ENCODE measurements at regions not wholly inside any gene's neighbourhood (a gene's known extent, or its start where the extent isn't known, plus 50 kb on each side); places are given as distances from the start of the nearest gene placed in this dataset.

DNA sequence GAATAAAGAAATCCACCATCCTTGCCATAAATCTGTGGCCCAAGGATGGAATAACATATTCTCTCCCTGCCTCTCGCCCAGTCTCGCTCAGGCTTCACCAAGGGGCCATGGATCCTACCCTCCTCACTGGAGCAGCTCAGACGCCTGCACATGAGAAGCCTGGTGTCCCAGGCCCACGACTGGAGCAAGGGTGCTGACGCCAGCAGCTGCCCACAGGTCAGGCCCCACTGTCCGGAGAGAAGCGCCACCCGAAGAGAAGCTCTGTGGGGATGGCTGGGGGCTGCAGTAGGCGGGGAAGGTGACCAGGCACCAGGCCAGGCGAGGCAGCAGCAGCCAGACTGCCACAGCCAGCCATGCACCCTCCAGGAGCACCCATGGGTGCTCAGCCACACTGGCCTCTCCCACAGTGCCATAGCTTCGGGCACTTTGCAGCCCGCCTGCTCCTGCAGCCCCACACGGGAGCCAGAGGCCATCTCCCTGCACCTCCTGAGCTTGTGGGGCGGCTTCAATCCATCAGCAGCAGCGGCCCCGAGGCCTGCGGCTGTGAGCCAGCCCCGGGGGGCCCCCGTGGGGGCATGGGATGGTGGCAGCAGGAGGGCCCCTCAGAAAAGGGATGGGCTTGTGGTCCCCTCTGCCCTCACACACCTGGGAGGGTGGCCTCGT is 286.2 kb upstream of the SGK1 start:
- DNase-seq (ENCODE audit: unreplicated experiment): no peak
- intact Hi-C loops (cut with micrococcal nuclease): no loop called here
- Mint-ChIP-seq H3K4me1 (ENCODE audit: insufficient read depth, unreplicated experiment) (peaks cover 7% of the 10 kb centered on the region), H3K27me3 (ENCODE audit: insufficient read depth, unreplicated experiment) (no peaks in the 10 kb centered on the region), H3K27ac (ENCODE audit: low read depth, unreplicated experiment) (no peak overlapping the region), H3K36me3 (ENCODE audit: insufficient read depth, unreplicated experiment) (no peaks in the 10 kb centered on the region), H3K9me3 (ENCODE audit: unreplicated experiment) (no peaks in the 10 kb centered on the region), H3K4me3 (ENCODE audit: unreplicated experiment) (no peak overlapping the region)
- TF ChIP-seq, protein P1, sequence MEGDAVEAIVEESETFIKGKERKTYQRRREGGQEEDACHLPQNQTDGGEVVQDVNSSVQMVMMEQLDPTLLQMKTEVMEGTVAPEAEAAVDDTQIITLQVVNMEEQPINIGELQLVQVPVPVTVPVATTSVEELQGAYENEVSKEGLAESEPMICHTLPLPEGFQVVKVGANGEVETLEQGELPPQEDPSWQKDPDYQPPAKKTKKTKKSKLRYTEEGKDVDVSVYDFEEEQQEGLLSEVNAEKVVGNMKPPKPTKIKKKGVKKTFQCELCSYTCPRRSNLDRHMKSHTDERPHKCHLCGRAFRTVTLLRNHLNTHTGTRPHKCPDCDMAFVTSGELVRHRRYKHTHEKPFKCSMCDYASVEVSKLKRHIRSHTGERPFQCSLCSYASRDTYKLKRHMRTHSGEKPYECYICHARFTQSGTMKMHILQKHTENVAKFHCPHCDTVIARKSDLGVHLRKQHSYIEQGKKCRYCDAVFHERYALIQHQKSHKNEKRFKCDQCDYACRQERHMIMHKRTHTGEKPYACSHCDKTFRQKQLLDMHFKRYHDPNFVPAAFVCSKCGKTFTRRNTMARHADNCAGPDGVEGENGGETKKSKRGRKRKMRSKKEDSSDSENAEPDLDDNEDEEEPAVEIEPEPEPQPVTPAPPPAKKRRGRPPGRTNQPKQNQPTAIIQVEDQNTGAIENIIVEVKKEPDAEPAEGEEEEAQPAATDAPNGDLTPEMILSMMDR (IDR thresholded peaks at IDR 0.05; ENCODE audit: unreplicated experiment): no peak
- POLR2A ChIA-PET: interaction anchor here (0.8 to 2.1 kb wide), 2 partner anchors 15 to 18 kb away, joined by 3 to 12 read pairs; no protein-coding TSS in a partner anchor
- no TSS peak for BruUV-seq (replicated peaks)
- CTCF ChIA-PET: no interaction called here

DNA sequence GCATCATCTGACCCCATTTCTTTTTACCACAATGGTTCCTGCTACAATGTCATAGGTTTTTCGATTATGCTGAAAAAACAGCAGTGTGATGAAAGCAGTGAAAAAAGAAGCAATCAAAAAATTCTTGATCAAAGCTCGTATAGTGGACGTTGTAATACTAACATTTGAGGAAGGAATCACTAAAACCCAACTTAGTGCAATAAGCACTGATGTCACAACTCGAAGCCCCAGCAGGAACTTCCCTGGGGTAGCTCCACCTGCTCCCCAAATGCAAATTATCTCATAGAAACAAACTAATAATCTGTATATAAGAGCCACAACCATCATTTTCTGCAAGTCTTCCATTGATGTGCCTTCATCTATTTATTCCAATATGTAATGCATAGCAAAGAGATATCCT is 285.6 kb upstream of the SGK1 start:
- Mint-ChIP-seq H3K27ac (ENCODE audit: low read depth, unreplicated experiment) (no peak overlapping the region), H3K27me3 (ENCODE audit: insufficient read depth, unreplicated experiment) (no peaks in the 10 kb centered on the region), H3K9me3 (ENCODE audit: unreplicated experiment) (no peaks in the 10 kb centered on the region), H3K36me3 (ENCODE audit: insufficient read depth, unreplicated experiment) (no peaks in the 10 kb centered on the region), H3K4me1 (ENCODE audit: insufficient read depth, unreplicated experiment) (peaks cover 7% of the 10 kb centered on the region), H3K4me3 (ENCODE audit: unreplicated experiment) (no peak overlapping the region)
- BruUV-seq (replicated peaks): no TSS peak
- TF ChIP-seq, protein P1 (IDR thresholded peaks at IDR 0.05; ENCODE audit: unreplicated experiment): no peak
- ChIA-PET CTCF (no interaction called here), POLR2A (no interaction called here)
- intact Hi-C loops (cut with micrococcal nuclease): no loop called here
- no peak for DNase-seq (ENCODE audit: unreplicated experiment)

DNA sequence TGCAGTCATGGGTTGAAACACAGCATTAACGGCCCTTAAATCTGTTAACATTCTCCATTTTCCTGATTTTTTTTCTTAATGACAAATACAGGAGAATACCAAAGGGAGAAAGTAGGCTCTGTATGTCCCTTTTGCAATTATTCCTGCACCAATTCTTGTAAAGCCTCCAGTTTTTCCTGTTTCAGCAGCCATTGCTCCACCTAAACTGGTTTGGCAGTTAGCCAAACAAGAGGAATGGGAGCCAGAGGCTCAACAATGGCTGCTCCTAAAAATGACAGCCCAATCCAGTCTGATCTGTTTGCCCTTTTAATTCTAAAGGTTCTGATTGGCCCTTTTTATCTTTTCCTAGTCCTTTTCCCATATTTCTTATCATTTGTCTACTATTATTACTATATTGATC is 284.2 kb upstream of the SGK1 start:
- DNase-seq (ENCODE audit: unreplicated experiment): peak; percentile 29
- intact Hi-C loops (cut with micrococcal nuclease): no loop called here
- BruUV-seq (replicated peaks): no TSS peak
- ChIA-PET CTCF (interaction anchor here (0.5 kb wide), 1 partner anchor 35 kb away, joined by 3 read pairs; no protein-coding TSS in a partner anchor), POLR2A (no interaction called here)
- Mint-ChIP-seq H3K36me3 (ENCODE audit: insufficient read depth, unreplicated experiment) (no peaks in the 10 kb centered on the region), H3K27me3 (ENCODE audit: insufficient read depth, unreplicated experiment) (no peaks in the 10 kb centered on the region), H3K27ac (ENCODE audit: low read depth, unreplicated experiment) (no peak overlapping the region), H3K4me1 (ENCODE audit: insufficient read depth, unreplicated experiment) (peaks cover 7% of the 10 kb centered on the region), H3K9me3 (ENCODE audit: unreplicated experiment) (no peaks in the 10 kb centered on the region), H3K4me3 (ENCODE audit: unreplicated experiment) (no peak overlapping the region)
- TF ChIP-seq, protein P1 (IDR thresholded peaks at IDR 0.05; ENCODE audit: unreplicated experiment): no peak

DNA sequence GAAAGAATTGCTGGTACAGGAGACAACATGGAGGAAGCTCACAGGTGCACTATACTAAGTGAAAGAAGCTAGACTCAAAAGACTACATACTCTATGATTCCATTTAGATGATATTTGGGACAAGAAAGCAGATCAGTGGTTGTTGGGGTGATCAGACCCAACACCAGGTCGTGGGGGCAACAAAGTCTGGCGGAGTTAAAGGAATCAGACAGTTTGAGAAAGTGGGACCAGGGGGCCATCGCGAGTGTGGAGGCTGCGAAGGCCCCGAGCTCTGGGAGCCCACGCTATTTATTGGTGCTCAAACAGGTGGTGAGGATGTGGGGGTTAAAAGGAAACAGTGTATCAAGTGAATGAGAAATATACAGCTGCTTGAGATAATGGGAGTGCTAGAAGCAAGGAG is 282.8 kb upstream of the SGK1 start:
- Mint-ChIP-seq H3K27me3 (ENCODE audit: insufficient read depth, unreplicated experiment) (no peaks in the 10 kb centered on the region), H3K4me3 (ENCODE audit: unreplicated experiment) (no peak overlapping the region), H3K4me1 (ENCODE audit: insufficient read depth, unreplicated experiment) (peaks cover 7% of the 10 kb centered on the region), H3K36me3 (ENCODE audit: insufficient read depth, unreplicated experiment) (no peaks in the 10 kb centered on the region), H3K9me3 (ENCODE audit: unreplicated experiment) (no peaks in the 10 kb centered on the region), H3K27ac (ENCODE audit: low read depth, unreplicated experiment) (no peak overlapping the region)
- intact Hi-C loops (cut with micrococcal nuclease): no loop called here
- DNase-seq (ENCODE audit: unreplicated experiment): no peak
- BruUV-seq (replicated peaks): no TSS peak
- TF ChIP-seq, protein P1 (IDR thresholded peaks at IDR 0.05; ENCODE audit: unreplicated experiment): no peak
- ChIA-PET POLR2A (interaction anchor here (0.6 to 1.8 kb wide), 4 partner anchors 11 to 60 kb away, joined by 3 to 5 read pairs (median 4); no protein-coding TSS in a partner anchor), CTCF (interaction anchor here (0.7 to 1.0 kb wide), 2 partner anchors 10 to 63 kb away, joined by 3 read pairs; no protein-coding TSS in a partner anchor)

All from MCF 10A (cell line).